Stimulated activated CD4-positive, alpha-beta T cell treated with anti-CD3 and anti-CD28 coated beads, Interleukin-2, amount 100 ng/mL, for 4 hours (primary cell): ENCODE measurements at regions not wholly inside any gene's neighbourhood (a gene's known extent, or its start where the extent isn't known, plus 50 kb on each side); places are given as distances from the start of the nearest gene placed in this dataset.

Experiments used
- DNase-seq: peaks from one replicate; pipeline ENCODE4 v3.0.0-alpha.2; 2020; ENCODE audit warnings: low read depth

DNA sequence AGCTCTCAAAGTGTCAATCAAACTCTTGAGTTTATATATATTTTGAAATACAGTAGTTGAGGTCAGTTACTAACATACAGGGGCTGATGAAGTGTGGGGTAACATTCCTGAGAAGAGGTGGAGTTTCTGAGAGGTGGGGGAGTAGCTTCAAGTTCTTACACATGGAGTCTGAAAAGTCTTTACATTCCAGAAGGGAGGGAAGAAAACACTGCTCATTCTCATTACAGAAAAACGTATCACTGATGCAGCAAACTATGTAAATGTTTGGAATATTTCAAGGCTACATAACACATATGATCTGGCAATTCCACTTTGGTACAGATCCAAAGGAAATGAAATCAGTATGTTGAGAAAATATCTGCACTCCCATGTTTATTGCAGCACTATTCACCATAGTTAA is 1065.8 kb upstream of the B3GALT2 start:
- DNase-seq, result no peak

DNA sequence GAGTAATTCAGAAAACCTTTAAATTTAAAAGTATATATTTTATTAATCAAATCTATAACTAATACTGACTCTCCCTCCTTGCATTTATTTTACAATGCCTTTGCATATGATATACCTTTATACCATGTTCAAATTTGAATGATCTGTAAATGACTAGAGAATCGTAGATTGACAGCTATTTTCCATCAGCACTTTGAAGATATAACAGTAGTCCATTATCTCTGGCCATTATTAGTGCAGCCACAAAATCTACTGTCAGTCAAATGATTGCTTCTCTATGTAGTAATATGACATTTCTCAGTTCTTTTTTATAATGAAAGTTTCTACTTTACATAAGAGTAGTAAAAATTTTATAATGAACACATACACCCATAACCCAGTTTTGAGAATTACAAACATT is 1054.8 kb upstream of the B3GALT2 start:
- DNase-seq, result no peak

DNA sequence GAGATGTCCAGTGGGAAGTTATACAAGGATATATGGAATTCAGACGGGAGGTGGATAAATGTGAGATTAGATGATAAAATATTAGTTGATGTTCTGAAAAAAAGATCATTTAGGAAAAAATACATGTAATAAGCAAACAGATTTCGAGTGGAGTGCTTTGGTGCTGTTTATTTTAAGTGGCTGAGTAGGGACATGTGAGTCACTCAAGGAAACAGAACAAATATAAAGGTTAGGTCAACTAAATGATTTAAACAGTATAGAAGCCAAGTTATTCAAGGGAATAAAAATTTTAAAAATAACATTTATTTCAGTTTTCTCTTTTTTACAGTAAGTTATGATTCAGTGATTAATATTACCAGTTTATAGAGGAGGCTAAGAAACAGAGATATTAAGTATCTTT is 1046.7 kb upstream of the B3GALT2 start:
- no peak for DNase-seq

GRCh38 chr1:194230351-194231144 is 1044.1 kb upstream of the B3GALT2 start:
- DNase-seq, result no peak

DNA sequence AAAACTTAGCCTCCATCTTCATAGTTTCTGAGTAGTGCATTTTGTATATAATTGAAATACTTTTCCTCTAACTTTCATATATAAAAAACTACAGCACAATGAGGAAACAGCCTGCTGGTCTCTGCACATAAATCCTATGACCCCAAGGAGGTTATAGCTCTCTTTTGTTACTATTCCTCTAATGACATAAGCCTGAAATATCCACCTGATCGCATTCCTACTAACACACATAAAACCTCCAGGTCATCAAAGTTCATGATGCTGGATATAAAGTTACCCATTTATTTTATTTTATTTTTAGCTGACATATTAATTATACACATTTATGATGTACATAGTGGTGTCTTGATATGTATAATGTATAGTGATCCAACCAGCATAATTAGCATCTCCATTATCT is 1042.0 kb upstream of the B3GALT2 start:
- DNase-seq, result no peak

- DNase-seq, result no peak
Measured at GRCh38 chr1:194227161-194227560, 1040.7 kb upstream of the B3GALT2 start.

GRCh38 chr1:194225821-194226220 is 1039.4 kb upstream of the B3GALT2 start:
- DNase-seq, result no peak

GRCh38 chr1:194223596-194223995 is 1037.2 kb upstream of the B3GALT2 start:
- no peak for DNase-seq

DNA sequence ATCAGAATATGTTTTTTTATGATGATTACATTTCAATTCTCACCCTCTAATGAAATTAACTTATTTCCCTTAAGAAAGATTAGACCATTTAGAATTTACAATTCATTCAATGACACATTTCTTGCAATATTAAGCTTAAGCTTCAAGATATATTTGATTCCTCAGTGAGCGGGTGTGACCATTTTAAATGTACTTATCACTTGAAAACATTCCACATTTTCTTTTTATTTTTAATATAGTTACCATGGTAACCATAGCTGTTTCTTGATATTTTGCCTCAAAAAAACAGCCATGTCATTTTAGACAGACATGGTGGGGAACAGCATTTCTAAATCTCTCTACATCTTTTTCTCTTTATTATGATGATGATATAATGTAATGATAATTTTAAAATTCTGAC is 1029.0 kb upstream of the B3GALT2 start:
- DNase-seq, result no peak

GRCh38 chr1:194214735-194215134 is 1028.3 kb upstream of the B3GALT2 start:
- no peak for DNase-seq

DNA sequence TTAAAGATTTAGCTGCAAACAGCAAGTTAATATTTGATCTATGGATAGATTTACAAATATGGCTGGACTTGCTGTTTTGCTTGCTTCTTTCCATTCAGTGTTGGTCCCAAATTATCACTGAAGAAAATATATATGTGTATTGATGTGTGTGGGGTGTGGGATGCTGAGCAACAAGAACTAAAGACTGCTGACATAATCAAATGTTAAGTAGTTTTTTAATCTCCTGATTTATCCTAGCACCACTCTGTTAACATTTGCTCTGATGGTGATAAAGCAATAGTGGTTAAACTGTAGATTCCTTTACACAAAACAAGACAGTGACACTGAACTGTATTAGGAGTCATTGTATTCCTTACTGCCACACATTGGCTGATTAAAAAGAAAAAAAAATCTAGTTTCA is 1023.5 kb upstream of the B3GALT2 start:
- no peak for DNase-seq

GRCh38 chr1:194208674-194209073 is 1022.3 kb upstream of the B3GALT2 start:
- DNase-seq, result no peak

DNA sequence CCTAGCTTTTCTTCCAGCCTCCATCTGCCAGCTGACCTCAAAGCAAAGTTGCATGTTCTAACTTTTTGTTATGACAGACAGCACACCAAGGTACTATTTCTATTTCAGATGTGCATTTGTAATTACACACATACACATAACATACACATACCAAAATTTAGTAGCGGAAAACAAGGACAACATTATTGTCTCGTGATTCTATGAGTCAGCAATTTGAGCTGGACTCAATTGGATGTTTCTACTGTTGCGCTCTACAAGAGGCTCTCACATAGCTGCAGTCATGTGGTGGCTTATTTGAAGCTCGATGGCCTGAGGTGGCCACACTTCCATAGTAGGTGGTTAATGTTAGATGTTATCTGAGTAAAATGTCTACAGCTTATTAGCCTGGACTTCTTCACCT is 1010.1 kb upstream of the B3GALT2 start:
- no peak for DNase-seq

DNA sequence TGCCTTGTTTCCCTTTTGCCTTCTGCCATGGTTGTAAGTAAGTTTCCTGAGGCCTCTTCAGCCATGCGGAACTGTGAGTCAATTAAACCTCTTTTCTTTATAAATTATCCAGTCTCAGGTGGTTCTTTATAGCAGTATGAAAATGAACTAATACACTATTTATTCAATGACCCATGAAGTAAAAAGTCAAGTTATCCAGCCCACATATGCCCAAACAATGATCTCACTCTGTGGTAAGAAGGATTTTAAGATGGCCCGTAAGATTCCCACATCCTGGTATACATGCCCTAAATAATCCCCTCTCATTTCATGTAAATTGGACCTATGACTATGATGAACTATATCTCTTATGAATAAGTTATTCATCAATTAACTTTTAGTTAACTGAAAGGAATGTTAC is 1008.3 kb upstream of the B3GALT2 start:
- DNase-seq, result no peak

GRCh38 chr1:194184974-194185373 is 998.6 kb upstream of the B3GALT2 start:
- no peak for DNase-seq

- no peak for DNase-seq
Measured at GRCh38 chr1:194184425-194184824, 998.0 kb upstream of the B3GALT2 start.

DNA sequence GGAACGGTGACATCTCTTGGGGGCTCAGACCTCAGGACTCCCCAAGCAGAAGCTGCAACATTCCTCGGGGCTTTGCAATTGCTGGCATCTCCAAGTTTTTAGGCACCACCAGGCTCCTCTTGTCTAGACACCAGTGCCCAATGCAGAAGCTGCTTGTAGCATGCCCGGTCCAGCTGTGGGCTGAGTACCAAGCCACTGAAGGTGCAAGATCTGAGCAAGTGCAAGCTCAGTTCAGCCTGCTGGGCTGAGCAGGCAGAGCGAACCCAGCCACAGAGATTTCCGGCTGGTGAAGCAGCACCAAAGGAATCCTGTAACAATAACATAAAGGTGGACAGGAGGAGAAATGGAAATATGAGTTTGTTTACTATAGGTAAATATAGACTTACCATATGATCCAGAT is 995.4 kb upstream of the B3GALT2 start:
- no peak for DNase-seq

- DNase-seq, result no peak
Measured at GRCh38 chr1:194176212-194176611, 989.8 kb upstream of the B3GALT2 start.

DNA sequence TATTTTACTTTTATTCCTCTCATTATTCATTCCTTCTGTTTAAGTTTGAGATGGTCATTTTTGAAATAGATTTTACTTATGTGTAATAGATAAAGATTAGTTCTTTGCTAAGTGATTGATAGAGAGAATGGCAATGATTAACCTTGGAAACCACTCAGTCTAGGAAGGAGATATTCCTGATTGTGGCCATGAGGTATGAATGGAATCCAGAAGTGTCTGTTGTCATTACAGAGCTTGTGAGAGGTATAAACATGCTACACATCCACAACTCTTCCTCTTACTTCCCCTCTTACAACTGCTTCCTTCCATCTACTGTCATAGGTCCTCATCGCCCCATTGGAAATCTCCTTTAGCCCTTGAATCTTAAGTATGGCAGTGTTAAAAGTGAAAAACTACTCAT is 988.8 kb upstream of the B3GALT2 start:
- no peak for DNase-seq

DNA sequence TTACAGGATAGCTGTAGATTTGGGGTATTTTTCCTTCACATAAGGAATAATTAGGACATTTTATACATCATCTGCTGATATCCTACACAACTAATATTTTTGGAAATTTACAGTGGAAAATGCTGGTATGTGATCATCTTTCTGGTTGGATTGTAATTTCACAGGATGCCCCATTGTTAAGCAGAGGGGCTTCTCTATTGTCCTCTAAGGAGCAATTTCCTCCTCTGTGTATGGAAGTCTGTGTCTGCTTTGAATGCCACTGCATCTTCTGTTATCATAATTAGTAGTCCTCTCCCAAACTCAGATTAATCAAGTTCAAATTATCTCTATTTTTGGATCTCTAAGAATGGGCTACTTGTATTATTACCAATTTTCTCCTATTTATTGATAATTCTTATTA is 988.1 kb upstream of the B3GALT2 start:
- no peak for DNase-seq

GRCh38 chr1:194171596-194171995 is 985.2 kb upstream of the B3GALT2 start:
- DNase-seq, result no peak

DNA sequence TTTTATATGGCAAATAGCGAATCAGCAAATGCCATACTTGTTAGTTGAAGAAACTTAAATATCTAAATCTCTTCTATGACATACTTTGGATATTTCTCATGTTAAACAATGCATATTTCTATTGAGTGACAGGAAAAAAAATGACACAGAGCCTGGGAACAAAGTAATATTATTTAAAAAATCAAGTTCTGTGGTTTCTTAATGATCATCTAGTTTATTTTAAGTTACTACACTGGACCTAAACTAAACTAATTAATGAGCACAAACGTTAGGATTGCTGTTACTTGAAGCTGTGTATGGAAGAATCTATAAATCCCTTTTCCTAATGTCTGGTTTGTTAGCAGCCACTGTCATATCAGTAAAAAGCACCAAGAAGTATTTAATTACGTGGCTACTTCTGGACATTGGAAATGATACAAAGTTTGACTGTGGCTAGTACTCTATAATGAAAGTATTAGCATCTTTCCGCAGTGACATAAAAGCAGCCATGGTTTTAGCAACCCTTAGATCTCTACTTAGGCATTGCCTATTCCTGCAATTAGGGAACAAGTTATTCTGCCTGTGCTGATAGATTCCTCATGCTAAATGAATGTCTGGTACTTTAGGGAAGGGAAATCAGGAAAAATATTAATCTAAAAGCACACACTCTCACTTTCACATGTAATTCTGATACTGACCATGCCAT is 981.7 kb upstream of the B3GALT2 start:
- DNase-seq, result no peak

DNA sequence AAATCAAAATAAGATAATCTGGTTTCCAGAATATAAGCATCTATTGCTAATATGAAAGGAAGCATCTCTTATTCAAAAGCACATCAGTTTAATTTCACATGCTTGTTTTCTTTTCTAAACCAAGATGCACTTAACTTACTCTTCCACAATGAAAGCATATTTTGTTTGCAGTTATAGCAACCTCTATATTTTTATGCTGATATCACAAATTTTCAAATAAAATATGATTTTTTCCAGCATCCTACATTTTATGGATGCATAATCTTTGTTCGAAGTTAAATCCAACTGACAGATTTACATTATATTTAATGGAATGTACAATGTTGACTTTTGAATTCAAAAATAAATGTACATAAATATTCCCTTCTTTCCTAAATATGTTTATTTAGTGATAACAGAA is 978.3 kb upstream of the B3GALT2 start:
- no peak for DNase-seq

GRCh38 chr1:194161591-194161990 is 975.2 kb upstream of the B3GALT2 start:
- no peak for DNase-seq
